Inflammatory macrophage (primary cell): ENCODE measurements at regions not wholly inside any gene's neighbourhood (a gene's known extent, or its start where the extent isn't known, plus 50 kb on each side); places are given as distances from the start of the nearest gene placed in this dataset.
"Not testable (repeated sequence)": the region's sequence is repeated elsewhere in the genome, so short reads cannot be mapped to it uniquely, and the experiment has no call there.

ENCODE experiments used
- DNase-seq, 2 donors: peaks; one replicate each; pipeline ENCODE4 v3.0.0-alpha.2; 2020 to 2022

- no peak for DNase-seq
These were observed 92.0 kb upstream of the FAM13C start for GRCh38 chr10:59454171-59454919.

- DNase-seq, result no peak
These were observed 86.3 kb upstream of the FAM13C start for GRCh38 chr10:59448616-59449015.

- no peak for DNase-seq
These were observed 73.4 kb upstream of the FAM13C start for GRCh38 chr10:59435707-59436106.

- DNase-seq, result no peak
These were observed 72.3 kb upstream of the FAM13C start for GRCh38 chr10:59434463-59435321.

GRCh38 chr10:59433720-59434428 is 71.5 kb upstream of the FAM13C start:
- no peak for DNase-seq

GRCh38 chr10:59432207-59432900 is 70.0 kb upstream of the FAM13C start:
- no peak for DNase-seq

GRCh38 chr10:59413795-59414194 is 51.4 kb upstream of the FAM13C start:
- DNase-seq, result not testable (repeated sequence)
